ENCODE measurements at regions not wholly inside any gene's neighbourhood (a gene's known extent, or its start where the extent isn't known, plus 50 kb on each side); places are given as distances from the start of the nearest gene placed in this dataset.

GRCh38 chr12:92487138-92487485 is 215.7 kb upstream of the PLEKHG7 start (continued):
- TF ChIP-seq, protein P1, sequence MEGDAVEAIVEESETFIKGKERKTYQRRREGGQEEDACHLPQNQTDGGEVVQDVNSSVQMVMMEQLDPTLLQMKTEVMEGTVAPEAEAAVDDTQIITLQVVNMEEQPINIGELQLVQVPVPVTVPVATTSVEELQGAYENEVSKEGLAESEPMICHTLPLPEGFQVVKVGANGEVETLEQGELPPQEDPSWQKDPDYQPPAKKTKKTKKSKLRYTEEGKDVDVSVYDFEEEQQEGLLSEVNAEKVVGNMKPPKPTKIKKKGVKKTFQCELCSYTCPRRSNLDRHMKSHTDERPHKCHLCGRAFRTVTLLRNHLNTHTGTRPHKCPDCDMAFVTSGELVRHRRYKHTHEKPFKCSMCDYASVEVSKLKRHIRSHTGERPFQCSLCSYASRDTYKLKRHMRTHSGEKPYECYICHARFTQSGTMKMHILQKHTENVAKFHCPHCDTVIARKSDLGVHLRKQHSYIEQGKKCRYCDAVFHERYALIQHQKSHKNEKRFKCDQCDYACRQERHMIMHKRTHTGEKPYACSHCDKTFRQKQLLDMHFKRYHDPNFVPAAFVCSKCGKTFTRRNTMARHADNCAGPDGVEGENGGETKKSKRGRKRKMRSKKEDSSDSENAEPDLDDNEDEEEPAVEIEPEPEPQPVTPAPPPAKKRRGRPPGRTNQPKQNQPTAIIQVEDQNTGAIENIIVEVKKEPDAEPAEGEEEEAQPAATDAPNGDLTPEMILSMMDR (conservative IDR thresholded peaks at IDR 0.05; ENCODE audit: low read depth in 2 of 2), result no peak
- TF ChIP-seq NANOG (IDR thresholded peaks at IDR 0.05; ENCODE audit: borderline replicate concordance) (no peak), ZNF114 (CRISPR knock-in tag; IDR thresholded peaks at IDR 0.05) (no peak)
- TF ChIP-seq, protein P2, sequence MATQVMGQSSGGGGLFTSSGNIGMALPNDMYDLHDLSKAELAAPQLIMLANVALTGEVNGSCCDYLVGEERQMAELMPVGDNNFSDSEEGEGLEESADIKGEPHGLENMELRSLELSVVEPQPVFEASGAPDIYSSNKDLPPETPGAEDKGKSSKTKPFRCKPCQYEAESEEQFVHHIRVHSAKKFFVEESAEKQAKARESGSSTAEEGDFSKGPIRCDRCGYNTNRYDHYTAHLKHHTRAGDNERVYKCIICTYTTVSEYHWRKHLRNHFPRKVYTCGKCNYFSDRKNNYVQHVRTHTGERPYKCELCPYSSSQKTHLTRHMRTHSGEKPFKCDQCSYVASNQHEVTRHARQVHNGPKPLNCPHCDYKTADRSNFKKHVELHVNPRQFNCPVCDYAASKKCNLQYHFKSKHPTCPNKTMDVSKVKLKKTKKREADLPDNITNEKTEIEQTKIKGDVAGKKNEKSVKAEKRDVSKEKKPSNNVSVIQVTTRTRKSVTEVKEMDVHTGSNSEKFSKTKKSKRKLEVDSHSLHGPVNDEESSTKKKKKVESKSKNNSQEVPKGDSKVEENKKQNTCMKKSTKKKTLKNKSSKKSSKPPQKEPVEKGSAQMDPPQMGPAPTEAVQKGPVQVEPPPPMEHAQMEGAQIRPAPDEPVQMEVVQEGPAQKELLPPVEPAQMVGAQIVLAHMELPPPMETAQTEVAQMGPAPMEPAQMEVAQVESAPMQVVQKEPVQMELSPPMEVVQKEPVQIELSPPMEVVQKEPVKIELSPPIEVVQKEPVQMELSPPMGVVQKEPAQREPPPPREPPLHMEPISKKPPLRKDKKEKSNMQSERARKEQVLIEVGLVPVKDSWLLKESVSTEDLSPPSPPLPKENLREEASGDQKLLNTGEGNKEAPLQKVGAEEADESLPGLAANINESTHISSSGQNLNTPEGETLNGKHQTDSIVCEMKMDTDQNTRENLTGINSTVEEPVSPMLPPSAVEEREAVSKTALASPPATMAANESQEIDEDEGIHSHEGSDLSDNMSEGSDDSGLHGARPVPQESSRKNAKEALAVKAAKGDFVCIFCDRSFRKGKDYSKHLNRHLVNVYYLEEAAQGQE (IDR thresholded peaks at IDR 0.05; ENCODE audit: unreplicated experiment), result no peak

GRCh38 chr12:92486443-92487137 is 216.2 kb upstream of the PLEKHG7 start:
- H3K4me3 ChIP-seq, result no peak overlapping the region
- no peaks in the 10 kb centered on the region for H3K27me3 ChIP-seq (ENCODE audit: insufficient read depth)
- no peak overlapping the region for H2AFZ ChIP-seq
- no peaks in the 10 kb centered on the region for H3F3A ChIP-seq (replicated peaks; ENCODE audit: low read depth)
- H3K27me3 Mint-ChIP-seq (ENCODE audit: insufficient read depth, low read depth, poor library complexity), result no peaks in the 10 kb centered on the region
- no peak overlapping the region for H3K27ac Mint-ChIP-seq
- DNase-seq (ENCODE audit: low spot score) (no peak), ATAC-seq (no peak)
- H3K36me3 ChIP-seq (ENCODE audit: insufficient read depth), result no peaks in the 10 kb centered on the region
- H3K4me2 ChIP-seq, result no peak overlapping the region
- no peaks in the 10 kb centered on the region; the same call in 2 of the 3 replicates for H3K36me3 Mint-ChIP-seq (ENCODE audit: low read depth)
- H3K4me3 Mint-ChIP-seq, result no peak overlapping the region
- H3K79me2 ChIP-seq (replicated peaks; ENCODE audit: insufficient read depth), result no peaks in the 10 kb centered on the region
- H3K27ac ChIP-seq (ENCODE audit: low read depth), result no peak overlapping the region
- H3K4me1 ChIP-seq (ENCODE audit: insufficient read depth), result no peaks in the 10 kb centered on the region; the same call in 1 of the 2 replicates
- peaks cover 11% of the 10 kb centered on the region; the same call in 1 of the 2 replicates for H3K9me2 ChIP-seq (ENCODE audit: insufficient read depth)
- 0 out of 3 replicates have a peak, but pooled peaks cover 3% of the 10 kb centered on the region for H3K9me3 Mint-ChIP-seq
- H4K20me1 ChIP-seq (replicated peaks; ENCODE audit: insufficient read depth), result no peaks in the 10 kb centered on the region
- peaks cover 7% of the 10 kb centered on the region; the same call in 1 of the 3 replicates for H3K4me1 Mint-ChIP-seq
- no peak for TF ChIP-seq JUNB (IDR thresholded peaks at IDR 0.05; ENCODE audit: unreplicated experiment)
- no peak for TF ChIP-seq EZH2phosphoT487 (IDR thresholded peaks at IDR 0.05; ENCODE audit: unreplicated experiment)
- TF ChIP-seq, protein P3, sequence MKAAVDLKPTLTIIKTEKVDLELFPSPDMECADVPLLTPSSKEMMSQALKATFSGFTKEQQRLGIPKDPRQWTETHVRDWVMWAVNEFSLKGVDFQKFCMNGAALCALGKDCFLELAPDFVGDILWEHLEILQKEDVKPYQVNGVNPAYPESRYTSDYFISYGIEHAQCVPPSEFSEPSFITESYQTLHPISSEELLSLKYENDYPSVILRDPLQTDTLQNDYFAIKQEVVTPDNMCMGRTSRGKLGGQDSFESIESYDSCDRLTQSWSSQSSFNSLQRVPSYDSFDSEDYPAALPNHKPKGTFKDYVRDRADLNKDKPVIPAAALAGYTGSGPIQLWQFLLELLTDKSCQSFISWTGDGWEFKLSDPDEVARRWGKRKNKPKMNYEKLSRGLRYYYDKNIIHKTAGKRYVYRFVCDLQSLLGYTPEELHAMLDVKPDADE (IDR thresholded peaks at IDR 0.05), result no peak
- TF ChIP-seq ZNF331 (CRISPR knock-in tag; IDR thresholded peaks at IDR 0.05; ENCODE audit: low read depth), result no peak
- TF ChIP-seq EZH2 (IDR thresholded peaks at IDR 0.05; ENCODE audit: low read depth, unreplicated experiment), result no peak
- TF ChIP-seq CREB1 (CRISPR knock-in tag; IDR thresholded peaks at IDR 0.05; ENCODE audit: low read depth), result no peak
- no peak for TF ChIP-seq NANOG (IDR thresholded peaks at IDR 0.05; ENCODE audit: borderline replicate concordance)
- no peak for TF ChIP-seq ZNF462 (CRISPR knock-in tag; IDR thresholded peaks at IDR 0.05)
- no peak for TF ChIP-seq ZNF114 (CRISPR knock-in tag; IDR thresholded peaks at IDR 0.05)
- TF ChIP-seq STAT1 (IDR thresholded peaks at IDR 0.05; ENCODE audit: unreplicated experiment), result no peak

Measured in GM23338 (cell line).